Umbilical cord (tissue), 1 donor: ENCODE measurements at regions not wholly inside any gene's neighbourhood (a gene's known extent, or its start where the extent isn't known, plus 50 kb on each side); places are given as distances from the start of the nearest gene placed in this dataset.

Source experiments
- DNase-seq: peaks from one replicate; pipeline ENCODE4 v3.0.0-alpha.2; 2015; ENCODE audit warnings: low spot score

DNA sequence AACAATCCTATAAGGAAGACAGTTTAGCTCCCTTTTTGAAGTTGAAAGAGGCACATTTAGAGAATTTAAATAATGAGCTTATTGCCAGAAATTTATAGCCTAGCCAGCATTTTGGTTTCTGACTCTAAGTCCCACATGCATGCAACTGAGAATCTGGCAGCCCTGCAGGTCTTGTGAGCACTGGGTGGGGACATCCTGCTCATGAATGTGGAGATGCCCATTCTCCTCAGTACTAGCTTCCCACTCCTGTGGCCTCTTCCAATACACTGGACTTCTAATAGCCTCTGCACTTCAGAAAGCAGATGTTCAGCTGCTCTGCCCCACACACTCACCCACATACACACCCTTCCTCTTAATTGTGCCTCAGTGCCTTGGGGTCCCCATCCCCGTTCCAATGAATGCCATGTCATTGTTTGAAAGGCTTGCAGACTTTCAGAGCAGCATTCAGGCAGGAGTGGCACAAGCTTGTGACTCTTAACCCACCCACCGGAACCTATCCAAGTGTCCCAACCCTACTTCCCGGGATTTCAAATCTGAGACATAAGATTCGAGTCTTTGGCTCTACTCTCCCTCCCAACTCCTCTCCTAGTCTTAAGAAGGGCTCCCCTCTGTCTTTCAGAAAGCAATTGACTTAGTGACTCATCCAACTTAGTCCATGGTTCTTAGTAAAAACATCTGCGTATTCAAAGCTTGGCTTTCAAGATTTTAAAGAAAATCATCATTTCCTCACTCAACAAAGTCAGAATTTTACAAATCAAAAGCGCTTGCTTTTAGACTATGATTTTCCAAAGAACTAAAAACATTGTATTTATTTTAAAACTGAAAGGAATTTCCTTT is 80.0 kb upstream of the FREM2 start:
- peak; percentile 32 for DNase-seq

DNA sequence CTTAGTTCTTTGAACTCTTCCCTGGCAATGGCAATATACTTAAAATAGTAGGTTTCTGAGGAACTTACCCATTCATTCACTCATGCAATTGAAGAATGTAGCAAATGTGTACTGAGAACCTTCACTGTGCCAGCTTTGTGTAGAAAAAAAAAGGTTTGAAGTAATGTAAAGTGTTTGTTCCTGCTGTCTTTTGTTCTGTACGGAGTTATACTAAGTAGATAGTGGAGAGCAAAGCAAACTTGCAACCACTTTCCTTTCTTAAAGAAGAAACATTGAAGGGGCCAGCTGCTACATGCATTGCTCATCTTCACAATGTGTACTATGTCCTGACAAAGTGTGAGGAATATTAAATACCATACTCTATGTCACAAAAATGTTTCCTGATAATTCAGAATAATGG is 68.9 kb upstream of the FREM2 start:
- DNase-seq = peak; percentile 9

DNA sequence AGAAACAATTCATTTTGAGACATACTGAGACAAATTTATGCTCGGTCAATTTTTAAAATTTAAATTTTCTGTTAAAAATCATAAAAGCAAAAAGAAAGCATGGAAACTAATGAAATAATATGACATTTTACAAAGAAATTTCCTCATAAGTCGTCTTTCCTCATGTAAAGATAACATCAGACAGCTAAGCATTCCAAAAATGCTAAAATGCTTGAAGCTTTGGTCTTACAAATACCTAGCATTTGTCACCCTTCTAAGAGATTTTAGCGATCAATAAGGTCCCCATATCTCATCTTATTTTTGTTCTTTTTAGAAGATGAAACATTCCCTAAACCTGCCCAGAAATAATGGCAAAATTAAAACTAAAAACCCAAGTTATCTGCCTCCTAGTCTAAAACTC is 68.5 kb upstream of the FREM2 start:
- DNase-seq = peak; percentile 21

DNA sequence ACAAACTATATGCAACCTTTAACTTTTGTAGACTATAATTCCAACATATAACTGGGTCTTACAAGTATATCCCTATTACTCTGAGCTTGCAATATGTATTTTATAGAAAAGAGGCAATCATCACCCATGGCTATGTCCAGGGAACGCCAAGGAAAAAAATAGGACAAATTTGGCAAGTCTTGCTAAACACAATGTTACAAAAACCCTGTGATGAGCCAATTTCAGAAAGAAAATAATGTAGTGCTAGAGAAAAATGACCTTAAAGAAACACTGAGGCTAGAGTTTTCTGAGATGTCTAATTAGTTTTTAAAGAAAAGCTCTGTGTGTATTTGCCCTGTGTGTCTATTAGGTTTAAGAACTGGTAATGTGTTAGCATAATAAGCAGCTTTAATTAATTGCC is 68.0 kb upstream of the FREM2 start:
- DNase-seq = no peak

DNA sequence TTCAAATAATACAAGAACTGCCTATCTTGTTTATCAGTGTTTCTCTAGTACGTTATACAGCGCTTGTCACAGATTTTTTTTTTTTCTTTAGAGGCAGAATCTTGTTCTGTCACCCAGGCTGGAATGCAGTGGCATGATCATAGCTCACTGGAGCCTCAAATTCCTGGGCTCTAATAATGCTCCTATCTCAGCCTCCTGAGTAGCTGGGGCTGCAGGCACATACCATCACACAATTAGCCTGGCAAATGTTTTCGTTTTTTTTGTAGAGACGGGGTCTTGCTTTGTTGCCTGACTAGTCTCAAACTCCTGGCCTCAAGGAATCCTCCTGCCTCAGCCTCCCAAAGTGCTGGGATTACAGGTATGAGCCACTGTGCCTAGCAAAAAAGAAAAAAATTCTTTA is 66.0 kb upstream of the FREM2 start:
- no peak for DNase-seq

DNA sequence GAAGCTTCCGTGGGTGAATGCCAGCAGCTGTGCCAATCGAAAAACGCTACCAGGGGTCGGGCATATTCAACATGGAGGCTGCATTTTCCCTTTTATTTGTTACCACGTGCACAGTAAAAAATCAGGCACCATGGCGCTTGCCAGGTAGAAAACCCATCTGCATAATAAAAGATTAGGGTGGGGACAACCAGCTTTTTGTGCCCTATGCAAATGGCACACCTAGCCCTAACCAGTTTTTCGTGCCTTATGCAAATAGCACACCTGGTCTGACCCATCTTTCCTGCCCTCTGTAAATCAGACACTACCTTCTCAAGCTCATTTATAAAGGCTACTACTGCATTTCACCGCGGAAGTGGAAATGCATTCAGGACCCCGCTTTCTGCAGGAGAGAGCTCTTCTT is 62.1 kb upstream of the FREM2 start:
- no peak for DNase-seq

DNA sequence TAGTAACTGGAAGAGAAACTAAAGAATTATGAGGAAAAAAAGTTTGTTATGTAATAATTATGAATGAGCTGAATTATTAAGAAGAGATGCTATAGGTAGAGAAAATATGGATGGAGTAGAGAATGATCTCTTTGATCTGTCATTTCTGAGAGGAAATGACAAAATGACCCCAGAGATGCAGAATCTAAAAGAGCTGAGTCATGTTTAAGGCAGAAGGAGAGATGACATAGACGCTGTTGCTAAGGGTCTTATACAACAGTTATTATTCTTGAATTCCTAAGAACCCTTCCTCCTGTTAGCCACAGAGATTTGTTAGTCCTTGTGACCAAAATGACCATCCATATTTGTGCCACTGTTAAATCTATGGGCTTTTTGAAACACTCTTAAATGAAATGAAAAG is 58.3 kb upstream of the FREM2 start:
- no peak for DNase-seq

DNA sequence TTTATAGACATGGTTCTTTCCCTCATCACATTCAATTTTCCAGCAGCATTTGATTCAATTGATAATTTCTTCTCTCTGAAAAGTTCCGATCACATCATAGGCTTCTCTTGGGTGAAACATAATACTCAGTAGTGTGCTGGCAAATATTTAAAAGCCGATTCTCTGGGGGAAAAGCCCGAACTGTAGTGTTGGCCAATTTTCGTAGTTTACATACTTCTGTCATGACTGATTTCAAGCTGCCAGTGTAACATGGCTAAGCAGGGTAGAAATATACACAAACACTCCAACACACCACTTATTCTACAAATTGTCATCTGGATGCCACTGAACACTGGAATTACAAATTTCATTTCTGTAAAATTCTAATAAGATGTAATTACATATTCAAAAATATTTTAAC is 56.1 kb upstream of the FREM2 start:
- DNase-seq = no peak

DNA sequence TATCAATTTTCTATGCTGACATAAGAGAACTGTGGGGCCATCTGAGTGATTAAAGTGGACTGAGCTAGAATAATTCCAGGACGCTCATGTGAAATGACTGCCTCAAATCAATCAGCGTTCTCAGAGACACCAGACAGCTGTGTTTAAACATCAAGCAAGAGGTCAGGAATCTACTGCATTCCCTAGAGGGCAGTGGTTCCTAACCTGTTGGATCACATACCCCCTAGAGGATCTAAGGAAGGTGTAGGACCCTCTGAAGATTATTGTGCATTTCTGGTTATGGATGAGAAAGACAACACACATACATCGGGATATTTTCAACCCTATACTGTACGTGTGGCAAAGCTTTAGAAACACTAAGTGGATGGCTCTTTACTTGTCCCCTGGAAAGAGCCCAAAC is 51.8 kb upstream of the FREM2 start:
- DNase-seq = no peak

DNA sequence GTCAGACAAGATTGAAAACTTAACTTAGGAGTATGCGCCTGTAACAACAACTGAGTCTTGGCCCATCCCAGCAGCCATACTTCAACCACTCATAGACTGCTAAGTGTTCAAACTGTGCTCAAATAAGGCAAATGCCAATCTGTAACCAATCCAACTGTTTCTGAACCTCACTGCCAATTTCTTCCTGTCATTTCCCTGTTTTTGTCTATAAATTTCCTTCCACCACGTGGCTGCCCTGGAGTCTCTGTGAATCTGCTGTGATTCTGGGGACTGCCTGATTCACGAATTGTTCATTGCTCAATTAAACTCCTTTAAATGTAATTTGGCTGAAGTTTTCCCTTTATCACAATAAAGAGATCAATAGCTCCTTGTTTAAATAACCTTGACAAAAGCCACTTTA is 50.8 kb upstream of the FREM2 start:
- no peak for DNase-seq

DNA sequence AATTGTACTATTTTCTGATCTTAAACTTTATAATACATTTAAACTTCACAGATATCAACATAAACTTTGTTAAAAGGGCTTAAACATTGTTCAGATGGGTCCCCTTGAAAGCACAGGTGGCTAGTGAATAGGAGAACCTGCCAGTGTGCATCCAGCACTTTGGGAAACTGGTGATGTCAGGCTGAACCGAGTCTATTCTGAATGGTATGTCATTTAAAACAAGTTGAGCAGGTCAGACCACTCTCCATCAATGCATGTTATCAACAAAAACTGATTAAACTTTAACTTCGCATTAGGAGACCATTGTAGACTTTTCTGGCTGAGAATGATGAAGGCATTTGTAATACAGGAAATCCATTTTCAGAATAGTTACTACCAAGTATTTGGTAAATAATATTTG is 50.1 kb upstream of the FREM2 start:
- peak; percentile 30 for DNase-seq
